GM12864 (cell line): ENCODE measurements at regions not wholly inside any gene's neighbourhood (a gene's known extent, or its start where the extent isn't known, plus 50 kb on each side); places are given as distances from the start of the nearest gene placed in this dataset.

Experiments
- DNase-seq: peaks from one replicate; pipeline ENCODE4 v3.0.0-alpha.2; 2011; ENCODE audit warnings: low read depth
- H3K4me3 ChIP-seq: 2 replicates; pipeline ENCODE4 v1.5.1; 2011; ENCODE audit warnings: mild to moderate bottlenecking, low read depth, low read length, control low read depth
- TF ChIP-seq, protein P1 (sequence below): IDR thresholded peaks from 2 replicates; pipeline ENCODE4 v1.5.1; 2011; ENCODE audit warnings: low read depth, mild to moderate bottlenecking, moderate library complexity, low read length, control low read depth, inconsistent platforms; ENCODE audit errors: missing control alignments

- no peak for DNase-seq
- TF ChIP-seq, protein P1, sequence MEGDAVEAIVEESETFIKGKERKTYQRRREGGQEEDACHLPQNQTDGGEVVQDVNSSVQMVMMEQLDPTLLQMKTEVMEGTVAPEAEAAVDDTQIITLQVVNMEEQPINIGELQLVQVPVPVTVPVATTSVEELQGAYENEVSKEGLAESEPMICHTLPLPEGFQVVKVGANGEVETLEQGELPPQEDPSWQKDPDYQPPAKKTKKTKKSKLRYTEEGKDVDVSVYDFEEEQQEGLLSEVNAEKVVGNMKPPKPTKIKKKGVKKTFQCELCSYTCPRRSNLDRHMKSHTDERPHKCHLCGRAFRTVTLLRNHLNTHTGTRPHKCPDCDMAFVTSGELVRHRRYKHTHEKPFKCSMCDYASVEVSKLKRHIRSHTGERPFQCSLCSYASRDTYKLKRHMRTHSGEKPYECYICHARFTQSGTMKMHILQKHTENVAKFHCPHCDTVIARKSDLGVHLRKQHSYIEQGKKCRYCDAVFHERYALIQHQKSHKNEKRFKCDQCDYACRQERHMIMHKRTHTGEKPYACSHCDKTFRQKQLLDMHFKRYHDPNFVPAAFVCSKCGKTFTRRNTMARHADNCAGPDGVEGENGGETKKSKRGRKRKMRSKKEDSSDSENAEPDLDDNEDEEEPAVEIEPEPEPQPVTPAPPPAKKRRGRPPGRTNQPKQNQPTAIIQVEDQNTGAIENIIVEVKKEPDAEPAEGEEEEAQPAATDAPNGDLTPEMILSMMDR: no peak
- no peak overlapping the region for H3K4me3 ChIP-seq
Measured at GRCh38 chr11:112612250-112612849, 348.9 kb upstream of the NCAM1 start.

DNA sequence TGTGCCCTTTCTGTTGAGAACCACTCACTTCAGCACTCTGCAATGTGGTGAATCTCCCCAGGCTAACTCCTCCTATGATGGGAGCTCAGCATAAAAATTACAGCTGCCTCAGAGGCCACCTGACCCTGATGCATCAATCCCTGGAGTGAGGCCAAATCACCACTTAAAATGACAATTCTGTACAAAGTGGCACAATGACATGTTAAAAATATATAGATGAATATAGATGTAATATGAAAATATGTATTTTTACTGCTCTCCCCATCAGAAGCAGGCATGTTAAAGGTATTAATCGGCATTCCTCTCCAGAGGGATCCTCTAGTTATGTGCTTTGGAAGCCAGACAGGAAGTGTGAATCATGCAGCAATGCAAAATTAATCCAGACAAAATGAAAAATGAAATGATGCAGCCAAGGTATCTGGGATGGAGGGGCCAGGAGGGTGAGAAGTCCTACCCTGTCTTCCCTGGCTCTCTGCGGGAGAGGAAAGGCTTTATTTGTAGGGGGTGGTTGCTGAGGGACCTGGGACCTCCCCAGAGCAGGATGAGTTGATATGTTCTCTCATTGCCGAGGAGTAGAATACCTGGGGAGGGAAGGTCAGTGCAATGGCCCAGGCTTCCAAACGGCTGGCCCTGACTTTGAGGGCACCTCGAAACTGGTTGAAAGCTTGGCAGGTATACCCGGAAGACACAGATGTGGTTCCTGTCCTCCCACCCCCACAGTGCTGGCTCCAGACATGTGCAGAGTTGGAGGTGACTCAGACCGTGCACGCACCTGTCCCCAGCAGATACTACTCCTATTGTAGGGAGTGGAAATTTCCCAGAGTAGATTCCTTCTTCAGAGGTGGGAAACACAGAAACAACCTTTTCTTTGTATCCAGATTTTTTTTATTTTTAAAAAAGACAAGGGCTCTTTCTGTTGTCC, 347.9 kb upstream of the NCAM1 start:
- DNase-seq: no peak
- TF ChIP-seq, protein P1: no peak
- H3K4me3 ChIP-seq: no peak overlapping the region

DNA sequence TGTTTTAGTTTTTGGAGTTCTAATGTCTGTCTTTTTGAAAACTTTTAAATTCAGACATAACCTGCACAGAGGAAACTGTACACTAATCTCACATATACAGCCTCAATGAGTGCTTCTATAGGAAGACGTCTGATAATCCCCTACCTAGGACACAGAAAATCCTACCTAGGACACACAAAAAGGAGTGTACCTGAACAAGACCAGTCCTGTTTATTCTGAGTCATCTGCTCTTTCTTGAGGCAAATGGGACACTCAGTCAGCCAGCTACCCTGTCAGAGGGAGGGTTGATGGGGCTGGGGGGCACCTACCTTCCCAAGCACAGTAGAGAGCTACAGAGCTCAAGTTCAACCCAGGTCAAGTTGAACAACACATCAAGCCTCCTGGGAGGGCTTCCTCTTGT, 346.6 kb upstream of the NCAM1 start:
- TF ChIP-seq, protein P1: no peak
- DNase-seq: no peak
- no peak overlapping the region for H3K4me3 ChIP-seq

GRCh38 chr11:112615238-112615637, 346.0 kb upstream of the NCAM1 start:
- TF ChIP-seq, protein P1: no peak
- no peak for DNase-seq
- no peak overlapping the region for H3K4me3 ChIP-seq

DNA sequence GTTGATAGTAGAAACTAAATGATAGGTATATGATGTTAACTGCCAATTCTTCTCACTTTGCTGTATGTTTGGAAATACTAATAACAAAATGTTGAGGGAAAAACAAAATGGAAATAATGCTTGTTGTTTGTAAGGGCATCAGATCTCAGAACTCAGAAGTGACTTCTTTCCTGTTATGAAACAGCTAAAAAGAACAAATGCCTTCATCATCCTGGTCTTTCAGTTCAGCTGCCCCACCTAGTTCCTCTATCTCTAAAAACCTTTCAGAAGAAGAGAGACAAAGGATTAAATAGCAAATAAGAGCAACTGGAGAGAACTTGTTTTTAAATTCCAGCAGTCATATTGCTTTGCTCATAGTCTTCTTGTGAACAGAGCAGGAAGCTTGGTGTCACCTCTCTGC, 345.3 kb upstream of the NCAM1 start:
- DNase-seq: no peak
- TF ChIP-seq, protein P1: no peak
- H3K4me3 ChIP-seq: no peak overlapping the region

- no peak overlapping the region for H3K4me3 ChIP-seq
- TF ChIP-seq, protein P1: no peak
- DNase-seq: no peak
Measured at GRCh38 chr11:112616327-112617097, 344.7 kb upstream of the NCAM1 start.
